ENCODE measurements at regions not wholly inside any gene's neighbourhood (a gene's known extent, or its start where the extent isn't known, plus 50 kb on each side); places are given as distances from the start of the nearest gene placed in this dataset.

DNA sequence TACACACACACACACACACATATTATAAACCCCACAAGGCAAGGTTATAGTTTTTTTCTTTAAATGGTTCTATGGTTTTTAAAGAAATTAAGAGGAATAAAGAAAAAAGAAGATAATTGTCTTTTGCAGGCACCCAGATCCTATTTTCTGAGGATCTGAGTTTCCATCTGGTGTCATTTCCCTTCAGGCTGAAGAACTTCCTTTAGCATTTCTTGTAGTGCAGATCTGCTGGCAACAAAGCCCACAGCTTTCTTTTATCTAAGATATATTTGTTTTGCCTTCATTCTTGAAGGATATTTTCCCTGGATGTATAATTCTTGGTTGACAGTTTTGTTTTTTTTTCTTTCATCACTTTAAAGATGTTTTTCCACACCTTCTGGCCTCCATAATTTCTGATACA, 57.6 kb upstream of the PMEPA1 start:
- Histone ChIP-seq H4K91ac (ENCODE audit: low read length) (no peak overlapping the region), H3K36me3 (ENCODE audit: control insufficient read depth in 1 of 2, insufficient read depth in 2 of 2, low read depth in 1 of 2, low read length in 2 of 2) (no peaks in the 10 kb centered on the region), H2BK15ac (ENCODE audit: low read depth, poor library complexity, severe bottlenecking) (no peak overlapping the region), H3K4me3 (ENCODE audit: insufficient read depth in 1 of 2, low read depth in 1 of 2, low read length in 2 of 2) (no peak overlapping the region), H3K18ac (ENCODE audit: low read depth in 1 of 2, low read length in 2 of 2) (no peak overlapping the region), H3K9me3 (ENCODE audit: control insufficient read depth, low read length) (peaks cover 25% of the 10 kb centered on the region), H2BK12ac (ENCODE audit: low read length in 2 of 2) (no peak overlapping the region), H2AK5ac (ENCODE audit: low read length, severe bottlenecking) (no peak overlapping the region), H3K27ac (ENCODE audit: low read length, poor library complexity, severe bottlenecking) (no peak overlapping the region), H3K4ac (ENCODE audit: low read depth in 1 of 2, low read length in 2 of 2) (no peak overlapping the region), H3K14ac (ENCODE audit: low read length in 2 of 2) (no peak overlapping the region), H3K79me1 (replicated peaks; ENCODE audit: low read length, poor library complexity, severe bottlenecking) (no peaks in the 10 kb centered on the region), H2AFZ (ENCODE audit: low read depth, low read length) (no peak overlapping the region), H3K27me3 (ENCODE audit: control insufficient read depth in 1 of 2, insufficient read depth in 1 of 2, low read length in 2 of 2) (peaks cover 0 to 20% of the 10 kb centered on the region in 2 experiments), H4K8ac (ENCODE audit: low read length) (no peak overlapping the region), H2BK5ac (ENCODE audit: low read depth, low read length, poor library complexity, severe bottlenecking) (no peak overlapping the region), H3K4me1 (ENCODE audit: control insufficient read depth, insufficient read depth, low read depth, low read length) (peaks cover 4% of the 10 kb centered on the region), H3K23ac (ENCODE audit: low read length in 2 of 2) (no peak overlapping the region), H2BK120ac (ENCODE audit: low read depth, low read length) (no peak overlapping the region), H3K9ac (ENCODE audit: low read length) (no peak overlapping the region), H3K4me2 (ENCODE audit: low read length, poor library complexity, severe bottlenecking) (no peak overlapping the region)
- DNase-seq: no peak

DNA sequence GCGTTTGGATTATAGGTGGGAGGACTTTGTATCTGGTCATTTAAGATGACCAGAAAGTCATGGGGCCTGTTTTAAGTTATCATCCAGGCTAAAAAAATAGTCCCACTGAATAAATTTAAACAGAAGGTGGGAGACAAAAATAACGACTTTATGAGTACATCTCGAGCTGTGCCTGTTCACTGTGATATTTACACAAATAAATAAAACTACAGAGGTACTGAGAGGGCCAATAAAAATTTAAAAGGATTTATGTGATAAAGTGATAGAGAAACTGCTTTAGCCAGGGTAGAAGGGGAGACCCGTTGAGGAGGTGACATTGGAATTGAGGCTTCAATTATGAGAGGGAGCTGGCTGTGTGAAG, 53.4 kb upstream of the PMEPA1 start:
- no peak overlapping the region for H2BK120ac ChIP-seq (ENCODE audit: low read depth, low read length)
- H2BK5ac ChIP-seq (ENCODE audit: low read depth, low read length, poor library complexity, severe bottlenecking): no peak overlapping the region
- no peak overlapping the region for H2BK15ac ChIP-seq (ENCODE audit: low read depth, poor library complexity, severe bottlenecking)
- H3K9me3 ChIP-seq (ENCODE audit: control insufficient read depth, low read length): peaks cover 30% of the 10 kb centered on the region
- no peak overlapping the region for H2BK12ac ChIP-seq (ENCODE audit: low read length in 2 of 2)
- no peak overlapping the region for H3K14ac ChIP-seq (ENCODE audit: low read length in 2 of 2)
- H3K27ac ChIP-seq (ENCODE audit: low read length, poor library complexity, severe bottlenecking): no peak overlapping the region
- 75% methylated on average over 2 of the region's 4 CpGs for WGBS
- no peak overlapping the region for H4K91ac ChIP-seq (ENCODE audit: low read length)
- no peak overlapping the region for H3K4ac ChIP-seq (ENCODE audit: low read depth in 1 of 2, low read length in 2 of 2)
- H3K79me1 ChIP-seq (replicated peaks; ENCODE audit: low read length, poor library complexity, severe bottlenecking): no peaks in the 10 kb centered on the region
- H3K23ac ChIP-seq (ENCODE audit: low read length in 2 of 2): no peak overlapping the region
- no peak overlapping the region for H2AFZ ChIP-seq (ENCODE audit: low read depth, low read length)
- no peak overlapping the region for H3K4me2 ChIP-seq (ENCODE audit: low read length, poor library complexity, severe bottlenecking)
- no peaks in the 10 kb centered on the region for H3K4me1 ChIP-seq (ENCODE audit: control insufficient read depth, insufficient read depth, low read depth, low read length)
- H4K8ac ChIP-seq (ENCODE audit: low read length): no peak overlapping the region
- no peak overlapping the region for H2AK5ac ChIP-seq (ENCODE audit: low read length, severe bottlenecking)
- H3K4me3 ChIP-seq (ENCODE audit: insufficient read depth in 1 of 2, low read depth in 1 of 2, low read length in 2 of 2): no peak overlapping the region
- no peak overlapping the region for H3K9ac ChIP-seq (ENCODE audit: low read length)
- DNase-seq: no peak
- no peak overlapping the region for H3K18ac ChIP-seq (ENCODE audit: low read depth in 1 of 2, low read length in 2 of 2)
- no peaks in the 10 kb centered on the region for H3K36me3 ChIP-seq (ENCODE audit: control insufficient read depth in 1 of 2, insufficient read depth in 2 of 2, low read depth in 1 of 2, low read length in 2 of 2)
- peaks cover 8 to 28% of the 10 kb centered on the region in 2 experiments for H3K27me3 ChIP-seq (ENCODE audit: control insufficient read depth in 1 of 2, insufficient read depth in 1 of 2, low read length in 2 of 2)

DNA sequence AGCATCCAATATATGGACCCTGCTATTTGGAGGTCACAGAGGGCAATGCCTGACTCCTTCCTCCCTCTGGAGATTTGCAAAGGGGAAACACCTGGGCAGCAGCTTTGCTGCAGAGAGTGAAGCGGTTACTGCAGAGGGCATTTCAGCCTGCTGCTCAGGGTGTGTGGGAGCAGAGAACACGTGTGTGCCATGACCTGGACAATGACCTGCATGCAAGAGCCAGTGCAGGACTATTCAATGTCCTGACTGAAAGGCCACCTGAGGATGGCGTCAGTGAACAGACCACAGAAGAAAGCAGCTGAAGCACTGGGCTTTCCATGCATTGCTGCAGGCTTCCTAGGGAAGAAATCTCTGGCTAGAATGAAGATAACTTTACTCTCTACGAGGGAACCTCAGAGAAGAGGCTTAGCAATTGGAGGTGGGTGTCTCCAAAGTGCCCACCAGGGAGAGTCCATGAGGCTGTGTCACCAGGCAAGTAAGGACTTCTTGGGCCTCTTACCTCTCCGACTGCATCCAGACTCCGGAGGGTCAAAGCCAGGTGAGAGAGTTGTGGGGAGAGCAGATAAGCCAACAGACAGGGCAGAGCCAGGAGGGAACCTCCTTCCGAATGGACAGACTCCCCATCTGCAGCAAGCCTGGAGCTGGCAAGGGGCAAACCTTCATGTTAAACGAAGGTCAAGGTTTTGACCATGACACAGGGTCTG, 52.9 kb upstream of the PMEPA1 start:
- no peak overlapping the region for H2BK5ac ChIP-seq (ENCODE audit: low read depth, low read length, poor library complexity, severe bottlenecking)
- no peak overlapping the region for H3K9ac ChIP-seq (ENCODE audit: low read length)
- no peaks in the 10 kb centered on the region for H3K36me3 ChIP-seq (ENCODE audit: control insufficient read depth in 1 of 2, insufficient read depth in 2 of 2, low read depth in 1 of 2, low read length in 2 of 2)
- no peak overlapping the region for H3K4me3 ChIP-seq (ENCODE audit: insufficient read depth in 1 of 2, low read depth in 1 of 2, low read length in 2 of 2)
- H2AK5ac ChIP-seq (ENCODE audit: low read length, severe bottlenecking): no peak overlapping the region
- no peak overlapping the region for H4K8ac ChIP-seq (ENCODE audit: low read length)
- 67% methylated on average over 8 of the region's 8 CpGs for WGBS
- no peak overlapping the region for H2BK120ac ChIP-seq (ENCODE audit: low read depth, low read length)
- no peaks in the 10 kb centered on the region for H3K4me1 ChIP-seq (ENCODE audit: control insufficient read depth, insufficient read depth, low read depth, low read length)
- H3K27me3 ChIP-seq (ENCODE audit: control insufficient read depth in 1 of 2, insufficient read depth in 1 of 2, low read length in 2 of 2): peaks cover 8 to 34% of the 10 kb centered on the region in 2 experiments
- no peaks in the 10 kb centered on the region for H3K79me1 ChIP-seq (replicated peaks; ENCODE audit: low read length, poor library complexity, severe bottlenecking)
- H2AFZ ChIP-seq (ENCODE audit: low read depth, low read length): no peak overlapping the region
- no peak overlapping the region for H2BK15ac ChIP-seq (ENCODE audit: low read depth, poor library complexity, severe bottlenecking)
- H3K4me2 ChIP-seq (ENCODE audit: low read length, poor library complexity, severe bottlenecking): no peak overlapping the region
- no peak for DNase-seq
- no peak overlapping the region for H2BK12ac ChIP-seq (ENCODE audit: low read length in 2 of 2)
- no peak overlapping the region for H3K27ac ChIP-seq (ENCODE audit: low read length, poor library complexity, severe bottlenecking)
- no peak overlapping the region for H3K4ac ChIP-seq (ENCODE audit: low read depth in 1 of 2, low read length in 2 of 2)
- no peak overlapping the region for H3K23ac ChIP-seq (ENCODE audit: low read length in 2 of 2)
- H3K14ac ChIP-seq (ENCODE audit: low read length in 2 of 2): no peak overlapping the region
- H3K9me3 ChIP-seq (ENCODE audit: control insufficient read depth, low read length): peaks cover 31% of the 10 kb centered on the region
- H3K18ac ChIP-seq (ENCODE audit: low read depth in 1 of 2, low read length in 2 of 2): no peak overlapping the region
- H4K91ac ChIP-seq (ENCODE audit: low read length): no peak overlapping the region

DNA sequence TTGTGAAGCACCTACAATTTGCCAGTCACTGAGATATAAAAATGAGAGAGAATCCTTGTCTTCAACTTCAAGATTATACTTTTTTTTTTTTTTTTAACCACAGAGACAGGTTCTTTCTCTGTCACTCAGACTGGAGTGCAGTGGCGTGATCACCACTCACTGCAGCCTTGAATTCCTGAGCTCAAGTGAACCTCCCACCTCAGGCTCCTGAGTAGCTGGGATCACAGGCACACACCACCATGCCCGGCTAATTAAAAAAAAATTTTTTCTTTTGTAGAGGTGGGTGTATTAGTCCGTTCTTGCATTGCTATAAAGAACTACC, 51.6 kb upstream of the PMEPA1 start:
- H3K79me1 ChIP-seq (replicated peaks; ENCODE audit: low read length, poor library complexity, severe bottlenecking): no peaks in the 10 kb centered on the region
- no peak overlapping the region for H3K4me2 ChIP-seq (ENCODE audit: low read length, poor library complexity, severe bottlenecking)
- H3K27me3 ChIP-seq (ENCODE audit: control insufficient read depth in 1 of 2, insufficient read depth in 1 of 2, low read length in 2 of 2): peaks cover 8 to 46% of the 10 kb centered on the region in 2 experiments
- no peaks in the 10 kb centered on the region for H3K4me1 ChIP-seq (ENCODE audit: control insufficient read depth, insufficient read depth, low read depth, low read length)
- no peak overlapping the region for H3K9ac ChIP-seq (ENCODE audit: low read length)
- no peak overlapping the region for H3K4me3 ChIP-seq (ENCODE audit: insufficient read depth in 1 of 2, low read depth in 1 of 2, low read length in 2 of 2)
- no peak overlapping the region for H2BK12ac ChIP-seq (ENCODE audit: low read length in 2 of 2)
- H3K36me3 ChIP-seq (ENCODE audit: control insufficient read depth in 1 of 2, insufficient read depth in 2 of 2, low read depth in 1 of 2, low read length in 2 of 2): no peaks in the 10 kb centered on the region
- H3K9me3 ChIP-seq (ENCODE audit: control insufficient read depth, low read length): peaks cover 43% of the 10 kb centered on the region
- H2BK15ac ChIP-seq (ENCODE audit: low read depth, poor library complexity, severe bottlenecking): no peak overlapping the region
- H3K23ac ChIP-seq (ENCODE audit: low read length in 2 of 2): no peak overlapping the region
- H4K91ac ChIP-seq (ENCODE audit: low read length): no peak overlapping the region
- no peak overlapping the region for H3K27ac ChIP-seq (ENCODE audit: low read length, poor library complexity, severe bottlenecking)
- H2AK5ac ChIP-seq (ENCODE audit: low read length, severe bottlenecking): no peak overlapping the region
- no peak overlapping the region for H3K14ac ChIP-seq (ENCODE audit: low read length in 2 of 2)
- H4K8ac ChIP-seq (ENCODE audit: low read length): no peak overlapping the region
- H2AFZ ChIP-seq (ENCODE audit: low read depth, low read length): no peak overlapping the region
- no peak overlapping the region for H3K18ac ChIP-seq (ENCODE audit: low read depth in 1 of 2, low read length in 2 of 2)
- no peak for DNase-seq
- H3K4ac ChIP-seq (ENCODE audit: low read depth in 1 of 2, low read length in 2 of 2): no peak overlapping the region
- no peak overlapping the region for H2BK5ac ChIP-seq (ENCODE audit: low read depth, low read length, poor library complexity, severe bottlenecking)
- no peak overlapping the region for H2BK120ac ChIP-seq (ENCODE audit: low read depth, low read length)
- 60% methylated on average over 2 of the region's 3 CpGs for WGBS
